ENCODE measurements at regions not wholly inside any gene's neighbourhood (a gene's known extent, or its start where the extent isn't known, plus 50 kb on each side); places are given as distances from the start of the nearest gene placed in this dataset.

- TF ChIP-seq, protein P1, sequence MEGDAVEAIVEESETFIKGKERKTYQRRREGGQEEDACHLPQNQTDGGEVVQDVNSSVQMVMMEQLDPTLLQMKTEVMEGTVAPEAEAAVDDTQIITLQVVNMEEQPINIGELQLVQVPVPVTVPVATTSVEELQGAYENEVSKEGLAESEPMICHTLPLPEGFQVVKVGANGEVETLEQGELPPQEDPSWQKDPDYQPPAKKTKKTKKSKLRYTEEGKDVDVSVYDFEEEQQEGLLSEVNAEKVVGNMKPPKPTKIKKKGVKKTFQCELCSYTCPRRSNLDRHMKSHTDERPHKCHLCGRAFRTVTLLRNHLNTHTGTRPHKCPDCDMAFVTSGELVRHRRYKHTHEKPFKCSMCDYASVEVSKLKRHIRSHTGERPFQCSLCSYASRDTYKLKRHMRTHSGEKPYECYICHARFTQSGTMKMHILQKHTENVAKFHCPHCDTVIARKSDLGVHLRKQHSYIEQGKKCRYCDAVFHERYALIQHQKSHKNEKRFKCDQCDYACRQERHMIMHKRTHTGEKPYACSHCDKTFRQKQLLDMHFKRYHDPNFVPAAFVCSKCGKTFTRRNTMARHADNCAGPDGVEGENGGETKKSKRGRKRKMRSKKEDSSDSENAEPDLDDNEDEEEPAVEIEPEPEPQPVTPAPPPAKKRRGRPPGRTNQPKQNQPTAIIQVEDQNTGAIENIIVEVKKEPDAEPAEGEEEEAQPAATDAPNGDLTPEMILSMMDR (IDR thresholded peaks at IDR 0.05; ENCODE audit: insufficient read depth, low read length, severe bottlenecking) = no peak
- peak; percentile 70 for FAIRE-seq
- peak; percentile 92 for DNase-seq (ENCODE audit: low read depth)
These were observed 283.1 kb downstream of the SEC14L1 start for GRCh38 chr17:77423589-77424451.

DNA sequence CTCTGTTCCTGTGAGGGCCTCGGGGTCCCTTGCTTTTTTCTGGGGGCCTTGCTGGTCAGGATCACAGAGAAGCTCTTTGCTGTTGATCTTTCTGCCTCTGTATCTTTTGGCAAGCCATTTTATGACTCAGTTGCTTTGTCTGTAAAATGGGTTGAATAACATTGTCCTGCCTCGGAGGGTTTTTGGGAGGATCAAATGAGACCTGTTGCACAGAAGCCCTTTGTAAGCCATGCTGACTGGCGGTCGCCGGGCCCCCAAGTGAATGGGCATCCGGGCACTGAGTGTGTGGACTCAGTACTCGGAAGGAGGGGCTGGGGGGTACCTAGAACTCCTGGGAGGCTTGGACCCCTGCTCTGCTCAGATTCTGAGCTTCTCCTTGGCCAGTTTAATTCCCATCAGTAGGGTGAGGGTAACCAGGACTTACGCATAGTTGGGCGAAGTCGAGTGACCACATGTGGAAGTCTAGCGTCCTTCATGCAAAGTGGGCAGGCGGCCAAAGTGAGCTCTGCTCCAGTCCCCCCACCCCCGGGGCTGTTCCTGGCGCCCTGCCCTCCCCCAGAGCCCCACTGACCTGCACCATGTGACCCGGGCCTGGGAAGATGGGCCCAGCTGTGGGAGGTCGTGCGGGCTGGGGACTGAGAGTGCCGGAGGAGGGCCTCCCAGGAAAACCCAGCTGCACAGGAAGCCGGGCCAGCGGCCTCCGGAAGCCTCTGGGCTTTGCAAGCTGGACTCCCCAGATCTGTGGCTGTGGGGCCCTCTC, 284.0 kb downstream of the SEC14L1 start:
- H3K4me3 ChIP-seq (ENCODE audit: low read depth, low read length) = no peak overlapping the region
- FAIRE-seq = no peak
- no peak for DNase-seq (ENCODE audit: low read depth)
- no peaks in the 10 kb centered on the region for H3K27me3 ChIP-seq (ENCODE audit: control insufficient read depth, insufficient read depth, low read length)
- TF ChIP-seq, protein P1 (IDR thresholded peaks at IDR 0.05; ENCODE audit: insufficient read depth, low read length, severe bottlenecking) = no peak
- peaks cover 10% of the 10 kb centered on the region for H3K36me3 ChIP-seq (ENCODE audit: control insufficient read depth, insufficient read depth, low read length)

More at GRCh38 chr17:77423589-77424451, 283.1 kb downstream of the SEC14L1 start:
- Histone ChIP-seq H3K4me3 (ENCODE audit: low read depth, low read length) (no peak overlapping the region), H3K36me3 (ENCODE audit: control insufficient read depth, insufficient read depth, low read length) (peaks cover 8% of the 10 kb centered on the region), H3K27me3 (ENCODE audit: control insufficient read depth, insufficient read depth, low read length) (no peaks in the 10 kb centered on the region)

DNA sequence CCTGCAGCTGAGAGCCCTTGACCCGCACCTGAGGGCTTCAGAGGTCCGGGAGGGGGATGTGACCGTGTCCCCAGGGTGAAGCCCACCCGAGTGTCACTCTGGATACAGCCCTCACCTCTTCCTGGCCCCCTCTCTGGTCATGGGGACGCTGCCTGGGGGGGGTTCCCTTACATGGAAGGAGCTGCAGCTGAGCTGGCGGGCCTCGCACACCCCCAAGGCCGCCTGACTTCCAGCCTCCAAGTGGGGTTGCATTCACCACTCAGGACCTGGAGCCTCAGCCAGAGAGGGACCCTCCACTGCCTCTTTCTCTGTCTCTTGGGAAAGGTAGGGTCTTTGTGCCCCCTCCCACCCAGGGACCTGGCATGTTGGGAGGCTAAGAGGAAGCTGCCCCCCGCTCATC, 284.6 kb downstream of the SEC14L1 start:
- no peak for FAIRE-seq
- Histone ChIP-seq H3K36me3 (ENCODE audit: control insufficient read depth, insufficient read depth, low read length) (peaks cover 13% of the 10 kb centered on the region), H3K27me3 (ENCODE audit: control insufficient read depth, insufficient read depth, low read length) (no peaks in the 10 kb centered on the region), H3K4me3 (ENCODE audit: low read depth, low read length) (no peak overlapping the region)
- TF ChIP-seq, protein P1 (IDR thresholded peaks at IDR 0.05; ENCODE audit: insufficient read depth, low read length, severe bottlenecking) = no peak
- no peak for DNase-seq (ENCODE audit: low read depth)

DNA sequence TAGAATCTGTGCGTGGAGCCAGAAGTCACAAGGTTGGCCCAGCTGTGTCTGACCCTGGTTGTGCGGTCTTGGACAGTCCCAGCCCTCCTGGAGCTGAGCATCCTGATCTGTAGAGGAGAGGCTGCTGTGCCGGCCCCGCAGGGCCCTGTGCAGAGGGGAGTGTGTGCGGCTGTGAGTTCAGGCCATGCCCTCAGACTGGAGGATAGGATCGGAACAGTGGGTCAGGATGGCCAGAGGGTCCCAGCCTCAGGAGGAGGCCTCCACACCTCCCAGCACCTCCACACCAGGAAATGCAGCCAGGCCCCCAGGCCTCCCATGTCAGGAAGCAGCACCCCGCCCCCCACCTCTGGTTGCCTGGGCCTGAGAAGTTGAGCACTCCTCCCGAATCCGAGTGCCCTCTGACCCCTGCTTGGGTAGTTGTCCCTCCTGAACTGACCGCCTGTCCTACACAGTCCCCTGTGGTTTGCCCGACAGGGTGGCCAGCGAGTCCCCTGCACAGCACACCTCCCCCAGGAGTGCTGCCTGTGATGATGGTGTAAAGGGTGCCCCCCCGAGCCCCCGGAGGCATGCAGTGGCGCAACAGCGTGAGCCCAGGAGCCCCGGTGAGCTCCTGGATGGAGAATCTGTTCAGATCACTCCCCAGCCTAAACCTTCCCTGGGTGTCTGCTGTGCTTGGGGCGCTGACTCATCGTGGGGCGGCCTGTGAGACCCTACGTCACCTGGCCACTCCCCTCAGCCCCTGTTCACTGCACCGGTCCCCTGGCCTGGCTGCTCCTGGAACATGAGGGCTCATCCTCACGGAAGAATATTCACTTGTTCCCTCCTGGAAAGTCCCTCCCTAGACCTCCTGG, 285.2 kb downstream of the SEC14L1 start:
- TF ChIP-seq, protein P1 (IDR thresholded peaks at IDR 0.05; ENCODE audit: insufficient read depth, low read length, severe bottlenecking) = no peak
- FAIRE-seq (peak; percentile 13), DNase-seq (ENCODE audit: low read depth) (peak; percentile 71)
- H3K4me3 ChIP-seq (ENCODE audit: low read depth, low read length) = no peak overlapping the region
- H3K36me3 ChIP-seq (ENCODE audit: control insufficient read depth, insufficient read depth, low read length) = peaks cover 15% of the 10 kb centered on the region
- H3K27me3 ChIP-seq (ENCODE audit: control insufficient read depth, insufficient read depth, low read length) = no peaks in the 10 kb centered on the region

GRCh38 chr17:77426676-77427386, 286.1 kb downstream of the SEC14L1 start:
- no peak overlapping the region for H3K4me3 ChIP-seq (ENCODE audit: low read depth, low read length)
- FAIRE-seq = peak; percentile 68
- no peaks in the 10 kb centered on the region for H3K27me3 ChIP-seq (ENCODE audit: control insufficient read depth, insufficient read depth, low read length)
- TF ChIP-seq, protein P1 (IDR thresholded peaks at IDR 0.05; ENCODE audit: insufficient read depth, low read length, severe bottlenecking) = no peak
- DNase-seq (ENCODE audit: low read depth) = no peak
- H3K36me3 ChIP-seq (ENCODE audit: control insufficient read depth, insufficient read depth, low read length) = peaks cover 13% of the 10 kb centered on the region

Data from bronchial epithelial cell (primary cell).